ENCODE measurements at regions not wholly inside any gene's neighbourhood (a gene's known extent, or its start where the extent isn't known, plus 50 kb on each side); places are given as distances from the start of the nearest gene placed in this dataset.

- ChIA-PET CTCF (no interaction called here), POLR2A (no interaction called here)
- H3K27me3 Mint-ChIP-seq (ENCODE audit: low read depth): no peaks in the 10 kb centered on the region; the same call in 1 of the 2 replicates
- H3K27ac Mint-ChIP-seq: no peak overlapping the region
- ATAC-seq (no peak), DNase-seq (ENCODE audit: low spot score) (no peak)
- H3K9me3 Mint-ChIP-seq: peaks cover 17% of the 10 kb centered on the region
- no peak overlapping the region for H3K4me3 Mint-ChIP-seq
- no peaks in the 10 kb centered on the region for H3K4me1 Mint-ChIP-seq
- peaks cover 5% of the 10 kb centered on the region; the same call in 1 of the 2 replicates for H3K36me3 Mint-ChIP-seq
- TF ChIP-seq E2F4 (CRISPR knock-in tag; IDR thresholded peaks at IDR 0.05; ENCODE audit: borderline replicate concordance, low read depth): no peak
These were observed 278.9 kb downstream of the SAMD5 start for GRCh38 chr6:147787417-147787816.

- Mint-ChIP-seq H3K4me3 (no peak overlapping the region), H3K27me3 (ENCODE audit: low read depth) (no peaks in the 10 kb centered on the region), H3K27ac (no peak overlapping the region), H3K36me3 (peaks cover 5% of the 10 kb centered on the region; the same call in 1 of the 2 replicates), H3K9me3 (peaks cover 17% of the 10 kb centered on the region), H3K4me1 (no peaks in the 10 kb centered on the region)
- DNase-seq (ENCODE audit: low spot score): no peak
- TF ChIP-seq ELF4 (CRISPR knock-in tag; IDR thresholded peaks at IDR 0.05; ENCODE audit: low read depth): no peak
- TF ChIP-seq RORB (CRISPR knock-in tag; IDR thresholded peaks at IDR 0.05): no peak
- no peak for TF ChIP-seq NR3C1 (CRISPR knock-in tag; conservative IDR thresholded peaks at IDR 0.05; ENCODE audit: low read depth)
- TF ChIP-seq MXD4 (CRISPR knock-in tag; IDR thresholded peaks at IDR 0.05; ENCODE audit: borderline replicate concordance): no peak
- TF ChIP-seq MAX (CRISPR knock-in tag; IDR thresholded peaks at IDR 0.05): no peak
- TF ChIP-seq TCF7 (CRISPR knock-in tag; IDR thresholded peaks at IDR 0.05; ENCODE audit: low read depth): no peak
- no peak for TF ChIP-seq KAT7 (CRISPR knock-in tag; IDR thresholded peaks at IDR 0.05; ENCODE audit: borderline replicate concordance)
- ChIA-PET CTCF (no interaction called here), POLR2A (no interaction called here)
- no peak for ATAC-seq
These were observed 281.0 kb downstream of the SAMD5 start for GRCh38 chr6:147789430-147789947.

- ATAC-seq: no peak
These were observed 285.6 kb downstream of the SAMD5 start for GRCh38 chr6:147793871-147794643.

More at GRCh38 chr6:147793871-147794643, 285.6 kb downstream of the SAMD5 start:
- H3K36me3 Mint-ChIP-seq: peaks cover 5% of the 10 kb centered on the region; the same call in 1 of the 2 replicates
- TF ChIP-seq IRF2 (CRISPR knock-in tag; IDR thresholded peaks at IDR 0.05; ENCODE audit: borderline replicate concordance, low read depth) (no peak), NFATC4 (CRISPR knock-in tag; IDR thresholded peaks at IDR 0.05) (no peak), JAZF1 (CRISPR knock-in tag; IDR thresholded peaks at IDR 0.05) (no peak), ZBTB43 (CRISPR knock-in tag; IDR thresholded peaks at IDR 0.05) (no peak), ZNF232 (CRISPR knock-in tag; IDR thresholded peaks at IDR 0.05) (no peak), ZMAT4 (CRISPR knock-in tag; IDR thresholded peaks at IDR 0.05) (no peak), NFE2L1 (CRISPR knock-in tag; IDR thresholded peaks at IDR 0.05) (no peak), ZNF532 (CRISPR knock-in tag; IDR thresholded peaks at IDR 0.05; ENCODE audit: borderline replicate concordance) (no peak), SMAD4 (CRISPR knock-in tag; IDR thresholded peaks at IDR 0.05) (no peak), TEAD4 (CRISPR knock-in tag; IDR thresholded peaks at IDR 0.05) (no peak)
- ChIA-PET POLR2A (no interaction called here), CTCF (no interaction called here)
- no peak for DNase-seq (ENCODE audit: low spot score)
- no peaks in the 10 kb centered on the region for H3K27me3 Mint-ChIP-seq (ENCODE audit: low read depth)
- H3K9me3 Mint-ChIP-seq: peaks cover 20% of the 10 kb centered on the region
- no peak overlapping the region for H3K27ac Mint-ChIP-seq
- H3K4me1 Mint-ChIP-seq: no peaks in the 10 kb centered on the region
- H3K4me3 Mint-ChIP-seq: no peak overlapping the region
